GM18519 (cell line): ENCODE measurements at regions not wholly inside any gene's neighbourhood (a gene's known extent, or its start where the extent isn't known, plus 50 kb on each side); places are given as distances from the start of the nearest gene placed in this dataset.
"Not testable (repeated sequence)": the region's sequence is repeated elsewhere in the genome, so short reads cannot be mapped to it uniquely, and the experiment has no call there.

ENCODE experiments used
- ATAC-seq: cut with Tn5 transposase; IDR thresholded peaks from one replicate; pipeline ENCODE4 v1.9.1; 2021; ENCODE audit warnings: mild to moderate bottlenecking, moderate library complexity; ENCODE audit not compliant: unreplicated experiment, low FRiP score

DNA sequence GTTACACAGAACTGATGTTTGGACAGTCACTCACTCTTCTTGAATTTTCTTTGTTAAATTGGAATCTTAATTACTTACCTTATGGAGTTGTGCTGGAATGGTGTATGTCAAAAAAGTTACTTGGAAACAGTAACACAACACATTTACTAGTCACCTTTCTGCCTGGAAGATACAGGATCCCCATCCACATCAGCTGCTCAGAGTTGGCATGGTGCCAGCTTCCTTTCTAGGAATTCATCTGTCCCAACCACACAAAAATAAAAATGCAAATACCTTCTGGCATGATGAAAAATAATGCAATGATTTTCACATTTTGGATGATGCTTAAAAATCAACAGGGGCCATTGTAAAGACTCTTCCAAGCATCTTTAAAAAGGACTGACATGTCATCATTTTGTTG lies 341.5 kb downstream of the TMEM38B start:
- no peak for ATAC-seq

DNA sequence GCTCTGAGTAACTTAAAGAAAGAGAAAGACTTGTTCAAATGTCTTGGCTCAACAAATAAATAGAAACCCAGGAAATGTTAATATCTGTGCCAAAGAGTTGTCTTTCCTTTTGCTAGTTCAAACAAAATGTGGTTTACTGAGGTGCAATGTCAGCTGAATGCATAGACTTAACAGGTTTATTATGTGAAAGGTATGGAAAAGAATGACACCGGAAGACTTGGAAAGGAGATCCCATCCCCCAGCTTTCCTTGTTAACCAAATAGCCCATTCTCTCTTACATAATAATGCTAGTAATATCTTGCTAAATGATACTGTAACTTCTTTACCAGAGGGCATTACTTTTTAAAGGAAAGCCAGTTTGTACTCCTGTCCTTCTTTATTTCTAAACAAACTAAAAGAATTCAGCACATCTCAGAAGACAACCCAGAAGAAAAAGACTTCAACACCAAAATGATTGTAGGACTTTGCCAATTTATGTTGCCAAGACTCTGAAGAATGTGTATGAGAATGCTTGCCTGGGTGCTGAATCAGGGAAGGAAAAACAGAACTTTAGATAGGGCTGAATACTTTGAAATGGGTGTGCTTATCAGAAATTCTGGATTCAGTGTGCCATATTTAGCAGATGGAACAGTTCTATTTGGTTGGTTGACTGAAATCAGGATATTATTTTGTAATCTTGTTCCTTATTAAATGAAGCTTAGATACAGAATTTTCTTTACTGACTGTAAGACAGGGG lies 344.1 kb downstream of the TMEM38B start:
- no peak for ATAC-seq

DNA sequence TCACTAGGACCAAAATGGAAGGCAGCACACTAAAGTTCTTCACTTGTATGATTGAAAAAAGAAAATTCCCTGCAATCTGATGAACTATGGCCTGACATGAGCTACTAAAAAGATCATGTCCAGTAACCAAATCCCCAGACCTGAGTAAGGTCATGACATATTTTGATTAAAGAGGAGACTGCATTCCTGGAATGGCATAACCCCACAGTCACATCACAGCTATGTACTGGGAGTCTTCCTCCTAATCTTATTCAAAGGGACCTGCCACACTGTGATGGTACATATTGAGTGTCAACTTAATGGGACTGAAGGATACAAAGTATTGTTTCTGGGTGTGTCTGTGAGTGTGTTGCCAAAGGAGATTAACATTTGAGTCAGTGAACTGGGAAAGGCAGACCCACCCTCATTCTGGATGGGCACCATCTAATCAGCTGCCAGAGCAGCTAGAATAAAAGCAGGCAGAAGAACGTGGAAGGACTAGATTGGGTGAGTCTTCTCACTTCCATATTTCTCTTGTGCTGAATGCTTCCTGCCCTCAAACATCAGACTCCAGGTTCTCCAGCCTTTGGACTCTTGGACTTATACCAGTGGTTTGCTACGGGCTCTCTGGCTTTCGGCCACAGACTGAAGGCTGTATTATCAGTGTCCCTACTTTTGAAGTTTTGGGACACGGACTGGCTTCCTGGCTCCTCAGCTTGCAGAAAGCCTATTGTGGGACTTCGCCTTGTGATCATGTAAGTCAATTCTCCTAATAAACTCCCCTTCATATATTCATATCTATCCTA lies 345.0 kb downstream of the TMEM38B start:
- ATAC-seq, result no peak

DNA sequence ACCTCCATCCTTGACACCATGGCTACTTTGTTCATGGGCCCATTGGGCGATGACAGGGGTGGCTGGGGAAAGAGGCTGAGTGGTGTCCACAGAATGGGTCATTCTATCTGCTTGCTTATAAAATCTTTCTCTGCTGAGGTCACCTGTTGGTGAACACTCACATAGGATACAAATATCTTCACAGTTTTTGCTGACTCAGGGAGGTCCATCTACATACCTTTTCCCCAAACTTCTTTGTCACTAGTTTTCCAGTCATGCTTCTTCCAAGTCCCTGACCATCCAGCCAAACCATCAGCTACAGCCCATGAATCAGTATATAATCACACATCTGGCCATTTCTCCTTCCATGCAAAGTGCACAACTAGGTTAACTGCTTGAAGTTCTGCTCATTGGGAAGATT lies 347.6 kb downstream of the TMEM38B start:
- ATAC-seq, result not testable (repeated sequence)

DNA sequence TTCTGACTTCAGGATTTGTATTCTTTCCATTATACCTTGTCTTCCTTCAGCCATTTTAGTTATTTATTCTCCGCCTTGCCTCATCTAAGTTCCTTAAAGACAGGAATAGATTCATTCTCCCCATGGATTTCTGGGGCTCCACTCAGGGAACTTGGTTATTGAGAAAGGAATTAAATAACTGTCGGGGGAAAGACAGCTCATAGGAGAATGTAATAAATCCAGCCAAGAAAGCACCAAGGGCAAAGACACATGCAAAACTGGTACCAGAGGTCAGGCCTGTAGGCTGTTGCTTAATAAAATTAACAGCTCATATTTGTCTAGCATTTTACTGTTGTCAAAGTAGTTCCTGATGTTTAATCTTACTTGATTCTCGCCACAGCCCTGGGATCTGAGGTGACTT lies 357.2 kb downstream of the TMEM38B start:
- no peak for ATAC-seq

DNA sequence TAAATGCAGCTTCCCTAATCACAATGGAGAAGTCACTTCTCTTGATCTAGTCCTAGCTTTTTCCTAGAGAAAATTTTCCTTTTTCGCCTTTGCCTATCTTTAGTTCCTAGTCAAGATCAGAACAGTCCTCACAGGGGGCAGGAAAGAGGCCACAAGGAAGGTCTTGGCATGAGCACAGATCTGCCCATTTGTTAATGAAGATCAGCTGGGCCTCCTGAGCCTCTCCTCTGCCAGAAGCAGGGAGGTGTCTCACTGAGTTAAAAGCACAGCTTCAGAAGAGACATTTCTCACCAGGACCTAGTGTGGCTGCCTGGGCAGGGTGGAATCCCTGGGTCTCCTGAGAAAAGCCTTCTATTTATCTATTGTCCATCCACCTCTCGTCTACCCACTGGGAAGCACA lies 357.8 kb downstream of the TMEM38B start:
- no peak for ATAC-seq

DNA sequence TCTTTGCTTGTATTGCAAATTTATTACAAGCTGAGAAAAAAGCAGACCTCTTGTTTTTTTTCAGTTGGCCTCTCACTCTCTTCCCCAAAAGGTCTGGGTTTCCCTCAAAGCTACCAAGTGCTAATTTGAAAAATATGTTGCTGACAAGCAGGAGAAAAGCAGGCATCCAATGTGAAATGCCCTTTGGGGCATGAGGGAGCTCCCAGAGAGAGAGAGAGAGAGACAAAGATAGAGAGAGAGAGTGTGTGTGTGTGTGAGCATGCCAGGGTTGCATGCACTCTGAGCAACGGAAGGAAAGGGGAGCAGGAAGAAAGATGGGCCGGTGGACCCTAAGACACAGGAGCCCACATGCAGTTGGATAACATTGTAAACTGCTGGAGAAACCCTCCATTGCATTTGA lies 358.4 kb downstream of the TMEM38B start:
- no peak for ATAC-seq

DNA sequence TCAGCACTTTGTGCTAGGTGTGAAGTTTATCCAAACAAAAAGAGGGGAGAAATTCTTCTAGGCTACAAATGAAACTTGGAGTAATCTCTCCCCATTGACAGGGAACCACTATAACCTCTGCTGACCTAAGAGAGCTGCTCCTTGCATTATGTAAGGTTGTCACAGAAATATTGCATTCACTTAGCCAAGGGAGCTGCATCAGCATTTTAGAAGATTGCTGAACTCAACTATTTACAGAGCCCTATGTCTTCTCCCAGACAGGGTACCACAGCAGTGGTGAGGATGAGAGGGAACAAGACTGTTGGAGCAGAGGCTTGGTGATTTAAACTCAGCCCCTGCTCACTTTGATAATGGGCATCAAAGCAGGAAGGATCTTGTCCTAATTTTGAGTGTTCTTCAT lies 362.0 kb downstream of the TMEM38B start:
- no peak for ATAC-seq

DNA sequence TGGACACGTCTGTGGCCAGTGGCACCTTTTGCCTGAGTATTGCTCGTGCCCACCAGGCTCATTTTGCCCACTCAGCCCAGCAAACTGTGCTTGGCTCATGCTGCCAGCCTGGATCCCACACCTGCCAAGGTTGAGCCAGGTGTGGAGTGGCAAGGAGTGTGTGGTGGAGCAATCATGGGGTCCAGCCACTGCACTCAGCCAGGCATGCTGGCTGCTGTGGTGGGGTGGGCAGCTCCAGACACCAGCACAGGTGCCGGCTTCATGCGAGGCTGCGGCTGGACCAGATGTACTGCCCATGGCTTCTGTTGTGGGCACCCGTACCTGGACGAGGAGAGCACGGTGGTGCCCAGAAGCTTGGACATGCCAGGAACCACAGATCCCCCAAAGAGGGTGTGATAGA lies 364.1 kb downstream of the TMEM38B start:
- ATAC-seq, result no peak

DNA sequence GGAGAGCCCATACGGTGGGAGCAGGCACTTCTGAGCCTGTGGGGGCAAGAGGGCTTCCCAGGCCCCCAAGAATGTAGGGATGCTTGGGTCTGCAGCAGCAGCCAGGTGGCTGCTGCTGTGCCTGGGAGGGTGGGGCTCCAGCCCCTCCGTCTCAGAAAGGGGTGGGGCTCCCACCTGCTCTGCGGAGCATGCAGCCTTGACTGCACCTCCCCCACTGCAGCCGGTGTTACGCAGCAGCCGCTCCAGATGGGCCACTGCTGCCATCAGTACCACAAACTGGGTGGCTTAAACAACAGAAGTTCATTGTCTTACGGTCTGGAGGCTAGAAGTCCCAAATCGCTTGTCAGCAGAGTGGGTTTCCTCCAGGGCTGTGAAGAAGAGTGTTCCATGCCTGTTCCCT lies 365.5 kb downstream of the TMEM38B start:
- ATAC-seq, result no peak

DNA sequence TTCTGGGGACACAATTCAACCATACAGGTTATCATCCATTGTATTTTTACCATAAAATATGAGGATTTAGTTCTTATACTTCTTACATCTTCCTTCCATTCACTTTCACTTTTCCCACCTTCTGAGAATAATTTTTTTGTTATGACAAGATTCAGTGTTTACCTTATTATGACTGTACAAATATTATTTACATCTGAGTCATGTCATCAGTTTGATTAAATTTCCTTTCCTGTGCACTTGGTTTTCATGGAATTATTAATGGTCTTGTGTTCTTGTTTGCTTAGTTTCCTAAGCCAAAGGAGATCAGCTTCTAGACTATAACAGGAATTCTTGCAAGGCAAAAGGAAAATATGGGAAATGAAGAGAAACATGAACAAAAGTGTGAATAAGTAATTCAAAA lies 366.5 kb downstream of the TMEM38B start:
- no peak for ATAC-seq

DNA sequence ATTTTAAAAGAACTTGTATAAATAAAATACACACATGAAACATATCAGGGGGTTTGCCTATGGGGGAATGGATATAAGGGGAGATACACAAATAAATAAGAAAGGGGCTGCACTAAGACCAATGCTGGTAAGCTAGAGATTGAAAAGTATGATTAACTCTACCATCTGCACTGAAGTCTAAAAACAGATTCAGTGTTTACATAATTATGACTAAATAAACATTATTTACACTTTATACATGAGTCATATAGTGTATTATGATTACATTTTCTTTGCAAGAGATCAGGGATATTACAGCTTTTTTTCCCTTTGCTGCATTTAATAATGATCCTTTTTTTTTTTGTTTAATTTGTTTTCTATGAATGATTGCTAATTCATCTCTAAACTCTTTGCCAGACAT lies 367.9 kb downstream of the TMEM38B start:
- no peak for ATAC-seq

DNA sequence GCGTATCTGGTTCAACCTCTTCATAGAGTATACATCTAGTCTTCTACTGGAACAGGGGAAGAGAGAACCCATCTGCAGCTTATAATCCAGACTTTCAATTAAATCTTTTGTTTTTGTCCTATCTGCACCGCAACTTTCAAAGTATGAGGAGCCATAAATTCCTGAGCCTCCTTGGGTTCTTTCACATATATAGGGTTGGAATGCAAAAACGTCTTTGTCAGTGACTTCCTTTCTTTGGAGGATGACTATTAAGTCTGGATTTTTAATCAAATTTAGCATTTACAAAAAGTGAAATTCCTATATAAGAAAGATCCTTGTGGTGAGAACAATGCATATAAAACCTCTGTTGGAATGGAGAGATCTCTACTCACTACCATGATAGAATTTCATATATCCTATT lies 370.8 kb downstream of the TMEM38B start:
- no peak for ATAC-seq

DNA sequence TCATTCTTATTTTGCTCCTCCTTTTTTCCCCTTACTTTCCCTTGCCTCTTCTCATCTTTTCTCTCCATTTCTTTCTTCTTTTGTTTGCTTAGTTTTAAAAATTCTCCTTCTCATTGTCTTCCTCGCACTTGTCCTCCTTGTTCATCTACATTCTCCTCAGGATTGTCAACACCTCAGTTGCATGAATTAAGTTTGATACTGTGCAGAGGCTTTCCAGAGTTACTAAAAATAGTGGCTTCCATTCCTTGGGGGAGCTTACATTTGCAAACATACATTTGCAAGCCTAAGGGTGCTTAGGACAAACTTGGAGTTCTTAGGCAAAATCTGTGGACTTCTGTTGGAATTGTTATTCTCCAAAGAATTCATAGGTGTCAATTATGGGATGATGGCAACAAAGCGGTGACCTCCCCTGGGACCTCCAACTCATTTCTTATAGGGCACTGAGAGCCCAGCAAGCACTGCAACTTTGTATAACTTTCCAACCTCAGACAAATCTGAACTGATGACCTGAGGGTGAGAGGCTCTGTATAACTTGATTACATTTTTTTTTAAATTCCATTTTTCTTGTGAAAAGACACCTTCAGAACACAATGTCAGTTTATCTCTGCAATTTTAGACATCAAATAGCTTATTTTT lies 371.4 kb downstream of the TMEM38B start:
- no peak for ATAC-seq

DNA sequence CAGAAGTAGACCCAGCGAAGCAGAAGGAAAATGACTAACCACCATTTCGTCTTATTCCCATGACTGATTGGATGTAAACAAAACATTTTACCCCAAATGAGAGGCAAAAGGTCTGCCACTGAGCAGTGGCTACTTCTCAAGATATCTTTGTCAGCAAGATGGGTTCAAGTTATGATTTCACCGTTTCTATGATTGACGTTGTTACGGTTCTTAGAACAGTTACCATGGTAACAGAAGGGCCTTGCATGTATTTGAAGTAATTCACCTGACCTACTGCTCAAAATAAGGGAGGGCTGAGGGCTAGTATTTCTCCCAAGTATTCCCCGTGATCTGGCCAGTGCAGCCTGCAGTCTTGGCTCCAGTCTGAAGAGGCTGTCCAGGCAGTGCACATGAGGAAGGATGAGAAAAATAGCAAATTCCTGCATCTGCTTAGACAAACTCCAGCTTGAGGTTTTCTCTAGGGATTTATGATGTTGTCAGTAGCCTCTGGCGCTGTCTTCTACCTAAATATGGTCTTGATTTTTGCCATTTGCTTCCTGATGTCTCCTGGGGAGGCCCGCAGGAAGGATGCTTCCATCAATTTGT lies 372.7 kb downstream of the TMEM38B start:
- ATAC-seq, result no peak

DNA sequence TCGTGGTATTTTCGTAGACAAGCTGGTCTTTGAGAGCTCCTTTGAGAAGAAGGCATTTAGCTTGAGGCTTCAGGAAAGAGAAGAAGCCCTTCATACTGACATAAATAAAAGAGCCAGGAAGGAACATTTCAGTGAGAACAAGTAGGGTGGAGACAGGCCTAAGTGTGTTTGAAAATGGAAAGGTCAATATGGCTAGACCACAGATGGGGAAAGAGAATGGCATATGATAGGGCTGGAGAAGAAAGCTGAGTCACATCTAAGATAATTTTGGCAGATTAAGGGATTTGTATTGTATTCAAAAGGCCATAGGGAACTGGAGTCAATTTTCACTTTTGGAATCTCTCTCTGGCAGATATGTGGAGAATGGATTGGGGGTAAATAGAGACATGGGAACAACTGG lies 374.9 kb downstream of the TMEM38B start:
- ATAC-seq, result no peak

DNA sequence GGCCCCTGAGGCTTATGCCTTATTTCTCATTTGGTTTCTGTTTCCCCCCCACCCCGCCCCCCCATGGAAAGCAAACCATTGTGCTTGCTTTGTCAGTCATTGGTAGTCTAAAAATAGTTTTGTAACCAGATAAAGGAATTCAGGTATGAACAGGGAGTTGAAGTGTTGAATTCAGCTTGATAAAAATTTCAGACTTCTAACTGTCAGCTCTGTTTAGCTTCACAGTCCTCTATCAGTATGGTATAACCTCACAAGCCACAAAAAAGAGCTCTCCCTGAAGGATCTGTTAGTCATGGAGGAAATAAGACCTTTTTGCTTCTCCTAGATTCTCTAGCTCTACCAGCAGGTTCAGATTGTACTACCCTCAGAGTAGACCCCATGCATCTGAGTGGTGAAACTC lies 378.1 kb downstream of the TMEM38B start:
- no peak for ATAC-seq

DNA sequence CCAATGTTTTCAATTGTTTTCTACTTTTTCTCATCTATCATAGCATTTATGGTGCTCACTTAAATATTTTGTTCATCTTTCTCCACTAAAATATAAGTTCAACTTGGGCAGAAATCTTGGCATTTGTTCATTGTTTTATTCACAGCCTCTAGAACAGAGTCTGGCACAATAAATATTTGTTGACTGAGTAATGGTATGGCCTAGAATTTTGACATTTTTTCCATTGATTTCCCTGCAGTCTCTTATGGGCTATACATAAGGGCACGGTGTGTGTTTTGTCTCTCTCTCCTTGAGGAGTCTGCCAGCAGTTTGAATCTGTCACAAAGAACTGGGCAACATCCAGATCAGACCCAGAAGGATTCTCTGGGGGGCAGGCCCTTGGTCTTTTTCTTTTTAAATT lies 379.7 kb downstream of the TMEM38B start:
- ATAC-seq, result no peak

DNA sequence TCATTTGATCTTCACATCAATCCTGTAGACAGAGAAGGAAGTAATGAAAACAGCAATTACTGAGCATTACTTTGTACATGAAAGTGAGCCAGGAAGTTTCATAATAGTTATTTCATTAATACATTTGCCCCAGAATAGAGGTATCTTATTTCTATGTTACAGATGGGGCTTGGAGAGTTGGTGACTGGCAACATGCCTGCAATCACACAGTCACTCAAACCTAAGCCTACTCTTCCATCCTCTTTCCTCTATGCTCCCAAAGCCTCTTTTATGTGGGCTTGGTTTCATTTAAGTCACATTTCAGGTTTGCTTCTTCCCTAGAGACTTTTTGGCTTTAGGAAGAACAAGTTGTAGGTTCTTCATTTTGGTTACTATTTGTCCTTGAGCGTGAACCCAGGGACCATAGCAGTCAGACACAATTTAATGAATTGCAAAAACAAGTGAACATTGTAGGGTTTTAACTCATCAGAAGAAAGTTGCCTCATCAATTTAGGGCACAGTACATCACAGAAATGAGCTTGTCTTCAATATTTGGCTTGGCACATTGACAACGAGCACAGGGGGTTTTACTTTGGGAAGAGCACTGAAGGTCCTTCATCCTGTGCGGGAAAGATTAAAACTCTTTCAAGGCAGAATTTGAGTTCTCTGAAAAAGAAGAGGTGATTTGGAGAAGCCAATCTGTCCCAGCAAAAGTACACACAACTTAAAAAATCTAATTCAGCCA lies 381.1 kb downstream of the TMEM38B start:
- no peak for ATAC-seq

DNA sequence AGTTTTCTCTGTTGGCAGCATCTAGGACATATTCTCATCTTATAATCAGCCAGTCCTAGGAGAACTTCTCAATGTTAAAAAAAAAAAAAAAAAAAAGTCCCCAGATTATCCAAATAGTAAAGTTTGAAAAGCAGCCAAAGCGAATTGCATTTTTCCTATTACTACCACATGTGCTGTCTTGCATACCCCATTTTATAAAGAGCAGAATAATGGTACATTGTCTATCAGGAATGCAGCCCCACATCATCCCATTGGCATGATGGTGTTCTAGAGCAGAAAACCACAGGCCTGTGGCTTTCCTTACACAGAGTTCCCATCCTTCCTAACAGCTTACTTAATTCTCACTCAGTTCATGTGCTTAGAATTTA lies 381.6 kb downstream of the TMEM38B start:
- no peak for ATAC-seq

DNA sequence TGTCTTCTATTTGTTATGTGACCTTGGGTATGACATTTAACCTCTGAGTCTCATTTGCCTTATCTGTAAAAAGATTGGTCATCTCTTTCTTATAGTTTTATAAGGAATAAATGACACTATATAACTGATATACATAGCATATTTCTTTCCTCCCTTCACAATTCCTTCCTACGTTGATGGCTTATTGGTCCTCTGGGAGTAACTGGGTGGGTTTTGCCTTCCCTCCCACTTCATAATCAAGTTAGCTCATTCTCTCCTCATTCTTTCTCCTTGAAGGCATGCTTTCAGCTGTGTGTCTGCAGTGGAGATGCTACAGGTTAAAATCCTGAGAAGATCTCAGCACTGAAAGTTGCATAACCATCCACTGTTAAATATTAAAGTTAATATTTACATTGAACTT lies 382.4 kb downstream of the TMEM38B start:
- no peak for ATAC-seq
